ENCODE measurements at regions not wholly inside any gene's neighbourhood (a gene's known extent, or its start where the extent isn't known, plus 50 kb on each side); places are given as distances from the start of the nearest gene placed in this dataset.

DNA sequence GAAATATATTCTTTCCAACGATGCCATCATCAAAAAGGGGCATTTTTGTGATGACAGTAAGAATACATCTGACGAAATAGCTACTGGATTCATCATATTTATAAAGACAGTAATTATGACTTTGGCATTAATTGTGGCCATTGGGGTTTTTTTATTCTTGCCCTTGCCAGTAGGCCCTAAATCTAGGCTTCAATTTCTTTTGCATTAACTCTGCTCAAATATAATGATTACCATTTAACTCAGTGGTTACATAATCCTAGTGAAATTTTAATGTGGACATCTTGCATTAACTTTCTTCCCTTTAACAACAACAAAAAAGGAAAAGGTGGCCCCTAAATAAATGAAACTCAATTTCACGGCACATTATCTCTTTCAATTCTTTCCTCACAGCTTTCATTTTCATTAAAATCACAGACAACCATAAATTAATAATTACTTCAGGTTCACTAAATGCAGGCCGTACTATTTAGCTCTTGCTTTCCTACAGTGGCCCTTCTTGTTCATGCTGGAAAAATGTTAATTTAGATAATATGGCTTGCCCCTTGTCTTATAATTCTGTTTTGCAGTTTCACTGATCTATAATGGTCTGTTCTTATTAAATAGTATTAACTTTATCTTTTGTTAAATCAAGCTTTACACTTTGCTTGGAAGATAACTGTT lies 615.6 kb downstream of the DACH1 start:
- POLR2A ChIA-PET: no interaction called here
- ATAC-seq (no peak), DNase-seq (no peak)
- intact Hi-C loops (cut with DNase I, micrococcal nuclease): no loop called here
- no peaks in the 10 kb centered on the region for H3K9me3 Mint-ChIP-seq (ENCODE audit: low read depth)
- H3K4me3 Mint-ChIP-seq: no peak overlapping the region
- H3K4me1 Mint-ChIP-seq: no peaks in the 10 kb centered on the region
- no peaks in the 10 kb centered on the region for H3K36me3 Mint-ChIP-seq (ENCODE audit: low read depth)
- H3K27ac Mint-ChIP-seq: no peak overlapping the region
- no peaks in the 10 kb centered on the region for H3K27me3 Mint-ChIP-seq
- CTCF ChIA-PET: no interaction called here

DNA sequence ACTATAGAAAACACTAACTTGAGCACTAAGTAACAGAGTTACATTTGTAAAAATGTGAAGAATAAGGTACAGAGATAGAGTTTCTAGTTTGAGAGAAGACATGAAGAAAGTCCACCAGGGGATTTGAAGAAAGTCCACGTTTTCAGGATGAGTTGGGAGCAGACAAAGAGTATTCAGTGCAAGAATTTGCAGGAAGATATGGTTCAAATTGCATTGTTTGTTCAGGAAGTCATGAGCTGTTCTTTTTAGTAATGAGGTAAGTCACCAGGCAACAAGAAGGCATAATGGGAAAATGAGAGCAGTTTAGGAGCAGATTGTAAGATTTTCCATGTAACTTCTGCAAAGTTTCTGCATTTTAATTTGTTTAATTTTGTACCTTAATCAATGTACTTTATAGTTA lies 618.0 kb downstream of the DACH1 start:
- ChIA-PET CTCF (no interaction called here), POLR2A (interaction anchor here (0.6 kb wide), 1 partner anchor 166 kb away, joined by 3 read pairs; no protein-coding TSS in a partner anchor)
- DNase-seq: no peak
- no peaks in the 10 kb centered on the region for H3K36me3 Mint-ChIP-seq (ENCODE audit: low read depth)
- H3K27me3 Mint-ChIP-seq: no peaks in the 10 kb centered on the region
- H3K4me3 Mint-ChIP-seq: no peak overlapping the region
- H3K27ac Mint-ChIP-seq: no peak overlapping the region
- H3K9me3 Mint-ChIP-seq (ENCODE audit: low read depth): no peaks in the 10 kb centered on the region
- no peaks in the 10 kb centered on the region for H3K4me1 Mint-ChIP-seq
- intact Hi-C loops (cut with DNase I, micrococcal nuclease): no loop called here
- ATAC-seq: no peak

DNA sequence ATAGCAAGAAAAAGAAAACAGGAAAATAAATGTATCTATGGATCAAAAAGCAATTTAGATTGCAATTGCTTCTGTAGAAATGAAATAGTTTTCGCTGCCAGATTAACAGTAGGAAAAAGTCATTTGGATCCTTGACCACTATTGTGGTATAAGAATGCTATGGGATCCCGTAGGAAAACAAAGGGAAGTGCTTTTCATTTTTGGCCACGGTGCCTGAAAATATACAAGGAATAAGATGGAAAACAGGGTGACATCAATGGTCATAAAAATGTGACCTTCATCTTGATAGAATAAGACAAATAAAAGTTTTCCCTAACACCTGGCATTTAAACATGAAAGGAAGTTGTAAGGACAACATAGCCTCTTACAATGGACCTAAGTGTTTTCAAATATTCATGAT lies 622.8 kb downstream of the DACH1 start:
- DNase-seq (no peak), ATAC-seq (no peak)
- Mint-ChIP-seq H3K27me3 (no peaks in the 10 kb centered on the region), H3K4me1 (no peaks in the 10 kb centered on the region), H3K36me3 (ENCODE audit: low read depth) (no peaks in the 10 kb centered on the region), H3K4me3 (no peak overlapping the region), H3K27ac (no peak overlapping the region), H3K9me3 (ENCODE audit: low read depth) (no peaks in the 10 kb centered on the region)
- CTCF ChIA-PET: no interaction called here
- intact Hi-C loops (cut with DNase I, micrococcal nuclease): no loop called here
- POLR2A ChIA-PET: no interaction called here

DNA sequence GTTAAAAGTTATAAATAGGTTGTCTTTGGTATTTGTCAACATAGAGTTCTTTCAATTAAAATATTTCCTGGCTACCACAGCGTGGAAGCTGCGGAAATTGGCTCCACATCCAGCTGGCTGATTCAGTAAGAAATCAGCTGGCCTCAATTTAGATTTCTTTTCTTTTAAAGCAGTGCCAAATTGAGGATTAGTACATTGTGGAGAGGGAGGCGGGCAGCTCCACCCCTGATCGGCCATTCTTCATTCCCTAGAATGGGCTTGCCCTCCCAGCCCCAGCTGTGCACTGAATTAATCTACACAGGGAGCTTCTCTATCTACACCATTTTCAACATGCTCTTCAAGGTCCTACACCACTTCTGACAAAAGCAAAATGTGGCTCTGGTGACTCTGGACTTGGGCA lies 624.8 kb downstream of the DACH1 start:
- Mint-ChIP-seq H3K4me1 (no peaks in the 10 kb centered on the region), H3K9me3 (ENCODE audit: low read depth) (no peaks in the 10 kb centered on the region), H3K27ac (no peak overlapping the region), H3K36me3 (ENCODE audit: low read depth) (no peaks in the 10 kb centered on the region), H3K4me3 (no peak overlapping the region), H3K27me3 (no peaks in the 10 kb centered on the region)
- ChIA-PET POLR2A (no interaction called here), CTCF (no interaction called here)
- ATAC-seq: no peak
- intact Hi-C loops (cut with DNase I, micrococcal nuclease): no loop called here
- no peak for DNase-seq

GRCh38 chr13:71240911-71241310 lies 626.1 kb downstream of the DACH1 start:
- ChIA-PET POLR2A (no interaction called here), CTCF (no interaction called here)
- intact Hi-C loops (cut with DNase I, micrococcal nuclease): no loop called here
- Mint-ChIP-seq H3K9me3 (ENCODE audit: low read depth) (no peaks in the 10 kb centered on the region), H3K27ac (no peak overlapping the region), H3K4me3 (no peak overlapping the region), H3K27me3 (no peaks in the 10 kb centered on the region), H3K4me1 (no peaks in the 10 kb centered on the region), H3K36me3 (ENCODE audit: low read depth) (no peaks in the 10 kb centered on the region)
- DNase-seq (no peak), ATAC-seq (no peak)

DNA sequence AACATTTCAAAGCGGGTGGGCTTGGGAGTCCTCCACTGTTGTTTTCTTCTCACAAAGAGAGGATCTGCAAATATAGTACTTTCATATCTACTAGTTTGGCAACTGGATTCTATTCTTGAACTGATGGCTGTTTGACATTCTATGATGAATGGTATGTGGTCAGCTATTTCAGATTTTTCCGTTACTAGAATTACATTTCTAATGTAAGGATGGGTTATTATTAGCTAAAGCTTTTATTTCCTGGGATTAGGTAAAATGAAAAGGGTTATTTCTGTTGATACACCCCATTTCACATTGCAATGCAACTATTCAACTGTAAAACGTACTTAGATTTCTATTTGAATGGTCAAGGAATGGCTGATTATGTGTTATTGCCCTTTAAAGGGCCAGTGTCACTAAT lies 629.7 kb downstream of the DACH1 start:
- DNase-seq (no peak), ATAC-seq (no peak)
- H3K27ac Mint-ChIP-seq: no peak overlapping the region
- H3K4me1 Mint-ChIP-seq: no peaks in the 10 kb centered on the region
- H3K9me3 Mint-ChIP-seq (ENCODE audit: low read depth): no peaks in the 10 kb centered on the region
- intact Hi-C loops (cut with DNase I, micrococcal nuclease): no loop called here
- no peaks in the 10 kb centered on the region for H3K36me3 Mint-ChIP-seq (ENCODE audit: low read depth)
- no peak overlapping the region for H3K4me3 Mint-ChIP-seq
- ChIA-PET CTCF (no interaction called here), POLR2A (no interaction called here)
- H3K27me3 Mint-ChIP-seq: no peaks in the 10 kb centered on the region

DNA sequence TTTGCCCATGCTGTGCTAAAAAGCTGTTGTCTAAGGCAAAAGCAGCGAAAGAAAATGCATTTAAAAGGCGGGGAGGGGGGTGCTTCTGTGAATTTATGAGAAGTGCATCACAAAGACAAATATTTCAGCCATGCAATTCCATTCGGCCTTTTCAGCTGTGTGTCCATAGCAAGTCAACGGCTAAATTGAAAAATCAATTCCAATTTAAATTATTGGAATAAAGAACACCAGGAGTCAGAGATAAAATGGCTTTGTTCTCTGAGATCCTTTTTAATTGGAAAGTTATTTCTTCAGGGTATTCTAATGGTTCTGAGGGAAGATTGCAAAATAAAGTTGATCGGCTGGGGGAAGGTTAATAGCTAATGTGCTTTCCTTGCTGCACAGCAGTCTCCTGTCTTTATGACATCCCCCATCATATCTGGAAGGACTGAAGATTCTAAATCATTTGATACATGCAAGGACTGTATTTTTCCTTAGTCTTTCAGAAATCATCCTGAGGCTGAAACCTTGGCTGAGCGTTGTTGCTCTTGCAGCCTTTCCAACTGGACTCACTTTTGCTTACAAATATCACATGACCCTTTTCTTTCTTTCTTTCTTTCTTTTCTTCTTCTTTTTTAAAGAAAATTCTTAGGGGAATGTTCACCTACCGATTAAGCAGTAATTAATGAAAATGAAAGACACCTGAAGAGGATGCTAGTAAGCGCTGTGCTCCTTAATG lies 647.1 kb downstream of the DACH1 start:
- no peak for DNase-seq
- no peak overlapping the region for H3K4me3 Mint-ChIP-seq
- ChIA-PET CTCF (interaction anchor here (1.3 kb wide), 1 partner anchor 37 kb away, joined by 3 read pairs; no protein-coding TSS in a partner anchor), POLR2A (no interaction called here)
- no peaks in the 10 kb centered on the region for H3K9me3 Mint-ChIP-seq (ENCODE audit: low read depth)
- H3K4me1 Mint-ChIP-seq: no peaks in the 10 kb centered on the region
- intact Hi-C loops (cut with DNase I, micrococcal nuclease): no loop called here
- no peaks in the 10 kb centered on the region for H3K27me3 Mint-ChIP-seq
- H3K27ac Mint-ChIP-seq: no peak overlapping the region
- ATAC-seq: no peak
- H3K36me3 Mint-ChIP-seq (ENCODE audit: low read depth): no peaks in the 10 kb centered on the region

GRCh38 chr13:71218960-71219359 lies 648.0 kb downstream of the DACH1 start:
- Mint-ChIP-seq H3K9me3 (ENCODE audit: low read depth) (no peaks in the 10 kb centered on the region), H3K27ac (no peak overlapping the region), H3K4me3 (no peak overlapping the region), H3K27me3 (no peaks in the 10 kb centered on the region), H3K36me3 (ENCODE audit: low read depth) (no peaks in the 10 kb centered on the region), H3K4me1 (no peaks in the 10 kb centered on the region)
- CTCF ChIA-PET: interaction anchor here (1.3 kb wide), 1 partner anchor 36 kb away, joined by 3 read pairs; no protein-coding TSS in a partner anchor
- DNase-seq (no peak), ATAC-seq (no peak)
- POLR2A ChIA-PET: no interaction called here
- intact Hi-C loops (cut with DNase I, micrococcal nuclease): no loop called here

DNA sequence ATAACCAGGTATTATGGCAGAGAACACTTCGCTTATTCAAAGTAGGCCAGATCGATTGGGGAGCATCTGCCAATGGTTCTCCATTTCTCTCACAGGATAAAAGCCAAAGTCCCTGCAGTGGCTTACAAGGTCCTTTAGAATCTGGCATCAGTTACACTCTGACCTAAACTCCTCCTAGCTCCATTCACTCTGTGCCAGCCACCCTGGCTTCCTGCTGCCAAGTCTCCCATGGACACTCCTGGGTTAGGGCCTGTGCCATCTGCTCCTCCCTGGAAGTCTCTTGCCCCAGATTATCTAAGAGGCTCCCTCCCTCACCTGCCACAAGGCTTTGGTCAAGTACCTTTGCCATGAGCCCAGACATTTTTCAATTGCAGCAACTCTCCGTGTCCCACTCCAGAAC lies 649.2 kb downstream of the DACH1 start:
- intact Hi-C loops (cut with DNase I, micrococcal nuclease): no loop called here
- no peaks in the 10 kb centered on the region for H3K36me3 Mint-ChIP-seq (ENCODE audit: low read depth)
- no peak for ATAC-seq
- POLR2A ChIA-PET: no interaction called here
- H3K27me3 Mint-ChIP-seq: no peaks in the 10 kb centered on the region
- H3K4me3 Mint-ChIP-seq: no peak overlapping the region
- DNase-seq: no peak
- H3K27ac Mint-ChIP-seq: no peak overlapping the region
- H3K9me3 Mint-ChIP-seq (ENCODE audit: low read depth): no peaks in the 10 kb centered on the region
- no peaks in the 10 kb centered on the region for H3K4me1 Mint-ChIP-seq
- CTCF ChIA-PET: no interaction called here

DNA sequence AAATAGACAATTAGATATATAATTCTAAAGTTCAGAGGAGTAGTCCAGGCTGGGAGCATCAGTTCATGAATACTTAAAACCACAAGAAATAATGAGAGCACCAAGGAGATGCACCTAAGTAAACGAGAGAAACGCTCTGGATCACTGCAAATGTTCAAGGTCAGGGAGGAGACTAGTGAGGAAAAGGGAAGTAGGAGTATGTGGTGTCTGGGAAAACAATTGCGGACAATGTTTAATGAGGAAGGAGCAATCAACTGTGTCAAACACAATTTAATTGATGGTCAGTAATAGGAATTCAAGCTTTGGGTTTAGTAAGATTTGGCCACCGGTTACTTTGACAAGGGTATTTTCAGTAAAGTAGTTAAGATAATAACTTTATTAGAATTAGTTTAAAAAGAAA lies 652.2 kb downstream of the DACH1 start:
- intact Hi-C loops (cut with DNase I, micrococcal nuclease): no loop called here
- Mint-ChIP-seq H3K27me3 (peaks cover 4% of the 10 kb centered on the region), H3K27ac (no peak overlapping the region), H3K36me3 (ENCODE audit: low read depth) (no peaks in the 10 kb centered on the region), H3K9me3 (ENCODE audit: low read depth) (no peaks in the 10 kb centered on the region), H3K4me1 (no peaks in the 10 kb centered on the region), H3K4me3 (no peak overlapping the region)
- DNase-seq (no peak), ATAC-seq (no peak)
- POLR2A ChIA-PET: no interaction called here
- CTCF ChIA-PET: no interaction called here

DNA sequence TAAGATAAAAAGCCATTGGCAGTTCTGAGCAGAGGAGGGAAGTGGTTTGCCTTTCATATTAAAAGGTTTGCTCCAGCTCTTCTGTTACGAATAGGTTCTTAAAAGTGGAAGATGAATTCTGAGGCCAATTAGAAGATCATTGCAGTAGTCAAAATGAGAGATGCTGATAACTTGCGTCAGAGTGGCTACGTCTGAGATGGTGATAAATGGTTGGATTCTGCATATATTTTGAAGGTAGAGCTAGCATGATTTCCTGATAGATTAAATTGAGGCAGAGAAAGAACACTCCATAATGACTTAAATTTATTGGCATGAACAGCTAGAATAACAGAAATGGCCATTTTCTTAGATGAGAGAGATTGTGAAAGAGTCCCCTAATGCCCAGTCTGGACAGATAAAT lies 652.6 kb downstream of the DACH1 start:
- Mint-ChIP-seq H3K4me3 (no peak overlapping the region), H3K9me3 (ENCODE audit: low read depth) (no peaks in the 10 kb centered on the region), H3K4me1 (no peaks in the 10 kb centered on the region), H3K27me3 (peaks cover 4% of the 10 kb centered on the region), H3K27ac (no peak overlapping the region), H3K36me3 (ENCODE audit: low read depth) (no peaks in the 10 kb centered on the region)
- intact Hi-C loops (cut with DNase I, micrococcal nuclease): no loop called here
- ATAC-seq (no peak), DNase-seq (no peak)
- POLR2A ChIA-PET: no interaction called here
- CTCF ChIA-PET: no interaction called here

DNA sequence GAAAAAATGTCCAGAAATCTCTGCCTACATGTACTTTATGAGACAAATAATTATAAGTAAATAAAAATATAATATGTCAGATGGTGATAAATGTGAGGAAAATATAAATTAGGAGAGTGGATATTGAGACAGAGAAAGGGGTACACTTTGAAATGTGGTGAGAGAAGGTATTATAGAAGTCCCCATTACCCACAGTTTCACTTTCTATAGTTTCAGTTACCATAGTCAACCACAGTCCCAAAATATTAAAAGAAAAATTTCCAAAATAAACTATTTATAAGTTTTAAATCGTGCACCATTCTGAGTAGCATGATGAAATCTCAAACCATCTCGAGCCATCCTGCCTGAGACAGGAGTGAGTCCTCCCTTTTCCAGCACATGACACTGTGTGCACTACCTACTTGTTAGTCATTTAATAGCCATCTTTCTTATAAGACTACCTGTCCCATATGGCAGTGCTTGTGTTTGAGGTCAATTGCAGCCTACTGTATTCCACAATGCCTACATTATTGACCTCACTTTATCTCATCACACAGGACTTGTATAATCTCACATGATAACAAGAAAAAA lies 653.7 kb downstream of the DACH1 start:
- H3K9me3 Mint-ChIP-seq (ENCODE audit: low read depth): peaks cover 2% of the 10 kb centered on the region

More for the DNA sequence above, 653.7 kb downstream of the DACH1 start:
- H3K27ac Mint-ChIP-seq: no peak overlapping the region
- CTCF ChIA-PET: no interaction called here
- ATAC-seq: no peak
- H3K36me3 Mint-ChIP-seq (ENCODE audit: low read depth): no peaks in the 10 kb centered on the region
- peaks cover 4% of the 10 kb centered on the region for H3K27me3 Mint-ChIP-seq
- POLR2A ChIA-PET: no interaction called here
- intact Hi-C loops (cut with DNase I, micrococcal nuclease): no loop called here
- no peaks in the 10 kb centered on the region for H3K4me1 Mint-ChIP-seq
- no peak overlapping the region for H3K4me3 Mint-ChIP-seq
- DNase-seq: no peak
